B cell (primary cell): ENCODE measurements at regions not wholly inside any gene's neighbourhood (a gene's known extent, or its start where the extent isn't known, plus 50 kb on each side); places are given as distances from the start of the nearest gene placed in this dataset.
"Not testable (repeated sequence)": the region's sequence is repeated elsewhere in the genome, so short reads cannot be mapped to it uniquely, and the experiment has no call there.

Source experiments
- ATAC-seq: fragments of 200-7000 bp; cut with Tn5 transposase; one replicate; pipeline ENCODE4 v1.10.0; 2021; ENCODE audit warnings: low read depth, mild to moderate bottlenecking, moderate number of reproducible peaks, moderate library complexity
- CTCF ChIA-PET: fragments of 350-600 bp; sonication (Branson Sonifier 250); formaldehyde crosslinking; loops from one replicate; lab custom pipeline; 2021; ENCODE audit warnings: antibody characterized with exemption, inconsistent platforms; lab: Charles Lee
- POLR2A ChIA-PET: fragments of 350-600 bp; sonication (Branson Sonifier 250); formaldehyde crosslinking; loops from one replicate; lab custom pipeline; 2021; ENCODE audit warnings: antibody characterized with exemption; lab: Charles Lee
- DNase-seq: peaks from one replicate; pipeline ENCODE4 v3.0.0; 2013
- H2AFZ ChIP-seq: 2 replicates; pipeline ENCODE4 v1.6.1; 2012; ENCODE audit warnings: mild to moderate bottlenecking, low read depth, low read length; ENCODE audit not compliant: insufficient read depth, poor library complexity, severe bottlenecking
- H3K27ac ChIP-seq, 2 donors: 1 replicate in 1 of 2; 2 replicates in 1 of 2; pipeline ENCODE4 v1.5.1; 2012 to 2013; ENCODE audit warnings: low read length in 2 of 2, mild to moderate bottlenecking in 2 of 2, moderate library complexity in 1 of 2
- H3K27me3 ChIP-seq, 4 experiments: fragments of 200-600 bp in 1 of 4; sonication (generic) in 1 of 4; replicated peaks in 1 of 4; 1 replicate in 2 of 4; 2 replicates in 2 of 4; pipeline versions ENCODE4 v1.6.1 to v1.7.0; 2013 to 2016; ENCODE audit warnings: low read length in 3 of 4, mild to moderate bottlenecking in 2 of 4, mixed read lengths in 1 of 4, moderate library complexity in 1 of 4; ENCODE audit not compliant: insufficient read depth in 4 of 4, control insufficient read depth in 3 of 4; ENCODE audit errors: control extremely low read depth in 1 of 4
- H3K36me3 ChIP-seq, 2 experiments: replicated peaks in 1 of 2; 1 replicate in 1 of 2; 2 replicates in 1 of 2; pipeline versions ENCODE4 v1.6.1 to v1.7.1; 2013; ENCODE audit warnings: low read length in 1 of 2; ENCODE audit not compliant: insufficient read depth in 2 of 2, control insufficient read depth in 1 of 2; ENCODE audit errors: control extremely low read depth in 1 of 2, extremely low read depth in 1 of 2
- H3K4me1 ChIP-seq, 2 donors: fragments of 200-600 bp in 1 of 2; sonication (generic) in 1 of 2; 1 replicate in 1 of 2; 2 replicates in 1 of 2; pipeline versions ENCODE4 v1.5.1 to v1.6.1; 2013 to 2017; ENCODE audit warnings: low read length in 2 of 2; ENCODE audit not compliant: control insufficient read depth in 2 of 2, insufficient read depth in 2 of 2
- H3K4me2 ChIP-seq: replicated peaks from 2 replicates; pipeline ENCODE3; 2012; ENCODE audit warnings: mild to moderate bottlenecking, low read depth, low read length; ENCODE audit not compliant: poor library complexity, severe bottlenecking
- H3K4me3 ChIP-seq, 5 experiments: fragments of 200-600 bp in 1 of 5; sonication (generic) in 1 of 5; 1 replicate in 3 of 5; 2 replicates in 2 of 5; pipeline versions ENCODE4 v1.5.1 to v1.7.0; 2011 to 2016; ENCODE audit warnings: low read length in 4 of 5, mild to moderate bottlenecking in 4 of 5, low read depth in 2 of 5, control low read depth in 1 of 5, moderate library complexity in 1 of 5; ENCODE audit not compliant: insufficient read depth in 1 of 5; ENCODE audit errors: control extremely low read depth in 1 of 5, extremely low read depth in 1 of 5
- H3K79me2 ChIP-seq: fragments of 200-600 bp; sonication (generic); one replicate; pipeline ENCODE4 v1.6.0; 2016; ENCODE audit warnings: low read length; ENCODE audit not compliant: control insufficient read depth, insufficient read depth
- H3K9ac ChIP-seq: fragments of 200-600 bp; sonication (generic); 2 replicates; pipeline ENCODE4 v1.6.1; 2017; ENCODE audit warnings: mild to moderate bottlenecking, low read length, moderate library complexity
- H3K9me3 ChIP-seq, 3 donors: one replicate each; pipeline versions ENCODE4 v1.6.1 to v1.7.1; 2013; ENCODE audit warnings: low read length in 2 of 3; ENCODE audit not compliant: control insufficient read depth in 2 of 3, insufficient read depth in 1 of 3; ENCODE audit errors: control extremely low read depth in 1 of 3
- H4K20me1 ChIP-seq: 2 replicates; pipeline ENCODE4 v1.6.0; 2012; ENCODE audit warnings: mild to moderate bottlenecking, low read length; ENCODE audit not compliant: insufficient read depth, control insufficient read depth, poor library complexity, severe bottlenecking
- H3K27ac Mint-ChIP-seq: one replicate; pipeline ENCODE4 v1.8.0; 2021; ENCODE audit warnings: mixed read lengths
- H3K27me3 Mint-ChIP-seq: one replicate; pipeline ENCODE4 v1.8.0; 2021; ENCODE audit warnings: mixed read lengths
- H3K4me1 Mint-ChIP-seq: one replicate; pipeline ENCODE4 v1.8.0; 2021; ENCODE audit warnings: mixed read lengths
- H3K4me3 Mint-ChIP-seq: one replicate; pipeline ENCODE4 v1.8.0; 2021; ENCODE audit warnings: mixed read lengths
- H3K9me3 Mint-ChIP-seq: one replicate; pipeline ENCODE4 v1.8.0; 2022; ENCODE audit warnings: mixed read lengths; ENCODE audit not compliant: insufficient read depth
- EZH2 ChIP-seq: IDR thresholded peaks from 2 replicates; pipeline ENCODE4 v1.6.1; 2012; ENCODE audit warnings: borderline replicate concordance, low read depth, mild to moderate bottlenecking, moderate library complexity, low read length; ENCODE audit not compliant: insufficient read depth, poor library complexity, severe bottlenecking
- WGBS: methylation state at CpG from one replicate; pipeline ENCODE4 v1.1.5; 2013; ENCODE audit warnings: missing lambda C conversion rate; ENCODE audit not compliant: insufficient coverage; 5-methylcytosine and 5-hydroxymethylcytosine counted together
- intact Hi-C: fragments of 100-400 bp; cut with micrococcal nuclease; formaldehyde crosslinking; loops from one replicate; pipeline ENCODE4 v1.10.0; 2022
- TF ChIP-seq, protein P1 (sequence below): fragments of 200-600 bp; IDR thresholded peaks from one replicate; pipeline ENCODE4 v1.8.0; 2022; ENCODE audit warnings: antibody characterized with exemption, mild to moderate bottlenecking

DNA sequence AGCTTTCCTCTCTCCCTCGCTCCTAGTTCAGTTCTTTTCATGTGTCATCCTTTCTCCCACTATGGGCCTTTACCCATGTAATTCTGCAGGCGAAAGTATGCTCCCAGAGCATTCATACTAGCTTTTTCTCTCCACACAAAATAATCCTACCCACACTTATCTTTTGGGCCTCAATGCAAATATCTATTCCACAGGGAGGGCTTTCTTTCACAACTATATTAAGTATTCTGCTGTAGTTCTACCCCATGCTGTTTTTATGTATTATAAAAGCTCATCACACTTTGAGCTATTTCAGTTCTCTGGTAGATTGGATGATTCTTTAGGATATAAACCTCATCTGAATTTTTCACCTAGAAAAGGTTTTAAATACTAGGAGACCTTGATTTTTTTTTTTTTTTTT is 774.6 kb upstream of the CRIM1 start:
- no peaks in the 10 kb centered on the region for H3K9me3 Mint-ChIP-seq
- Histone ChIP-seq H3K9me3 (peaks cover 0 to 3% (median 0%) of the 10 kb centered on the region in 3 donors), H3K4me1 (no peaks in the 10 kb centered on the region), H3K27me3 (no peaks in the 10 kb centered on the region), H3K36me3 (no peaks in the 10 kb centered on the region), H3K4me2 (no peak overlapping the region), H3K79me2 (no peaks in the 10 kb centered on the region), H3K27ac (no peak overlapping the region), H3K4me3 (no peak overlapping the region), H3K9ac (no peak overlapping the region), H4K20me1 (no peaks in the 10 kb centered on the region), H2AFZ (no peak overlapping the region)
- no peak for ATAC-seq
- CTCF ChIA-PET: no interaction called here
- intact Hi-C loops: no loop called here
- TF ChIP-seq, protein P1, sequence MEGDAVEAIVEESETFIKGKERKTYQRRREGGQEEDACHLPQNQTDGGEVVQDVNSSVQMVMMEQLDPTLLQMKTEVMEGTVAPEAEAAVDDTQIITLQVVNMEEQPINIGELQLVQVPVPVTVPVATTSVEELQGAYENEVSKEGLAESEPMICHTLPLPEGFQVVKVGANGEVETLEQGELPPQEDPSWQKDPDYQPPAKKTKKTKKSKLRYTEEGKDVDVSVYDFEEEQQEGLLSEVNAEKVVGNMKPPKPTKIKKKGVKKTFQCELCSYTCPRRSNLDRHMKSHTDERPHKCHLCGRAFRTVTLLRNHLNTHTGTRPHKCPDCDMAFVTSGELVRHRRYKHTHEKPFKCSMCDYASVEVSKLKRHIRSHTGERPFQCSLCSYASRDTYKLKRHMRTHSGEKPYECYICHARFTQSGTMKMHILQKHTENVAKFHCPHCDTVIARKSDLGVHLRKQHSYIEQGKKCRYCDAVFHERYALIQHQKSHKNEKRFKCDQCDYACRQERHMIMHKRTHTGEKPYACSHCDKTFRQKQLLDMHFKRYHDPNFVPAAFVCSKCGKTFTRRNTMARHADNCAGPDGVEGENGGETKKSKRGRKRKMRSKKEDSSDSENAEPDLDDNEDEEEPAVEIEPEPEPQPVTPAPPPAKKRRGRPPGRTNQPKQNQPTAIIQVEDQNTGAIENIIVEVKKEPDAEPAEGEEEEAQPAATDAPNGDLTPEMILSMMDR: no peak
- no peak for TF ChIP-seq EZH2
- H3K4me1 Mint-ChIP-seq: no peaks in the 10 kb centered on the region
- DNase-seq: no peak
- H3K27ac Mint-ChIP-seq: no peak overlapping the region
- no peak overlapping the region for H3K4me3 Mint-ChIP-seq
- H3K27me3 Mint-ChIP-seq: no peaks in the 10 kb centered on the region
- POLR2A ChIA-PET: no interaction called here
- 61% methylated on average over 2 of the region's 2 CpGs for WGBS

GRCh38 chr2:35568574-35568973 is 787.0 kb upstream of the CRIM1 start:
- H3K4me2 ChIP-seq, H3K27ac Mint-ChIP-seq: not testable (repeated sequence)

More at GRCh38 chr2:35568574-35568973, 787.0 kb upstream of the CRIM1 start:
- H4K20me1 ChIP-seq, H3K9ac ChIP-seq, H3K27me3 Mint-ChIP-seq, H3K4me3 Mint-ChIP-seq, H3K79me2 ChIP-seq, DNase-seq, H2AFZ ChIP-seq, H3K4me1 Mint-ChIP-seq, H3K4me1 ChIP-seq, ATAC-seq, H3K9me3 Mint-ChIP-seq, H3K4me3 ChIP-seq, H3K27ac ChIP-seq, POLR2A ChIA-PET, H3K27me3 ChIP-seq, H3K36me3 ChIP-seq, intact Hi-C loops, H3K9me3 ChIP-seq, CTCF ChIA-PET: not testable (repeated sequence)
- 56% methylated on average over 5 of the region's 14 CpGs for WGBS
